ENCODE measurements at regions not wholly inside any gene's neighbourhood (a gene's known extent, or its start where the extent isn't known, plus 50 kb on each side); places are given as distances from the start of the nearest gene placed in this dataset.

GRCh38 chr21:23951251-23951650, 1656.0 kb downstream of the MRPL39 start:
- CTCF ChIA-PET, result no interaction called here
- Histone ChIP-seq H3K4me2 (replicated peaks; ENCODE audit: low read depth, low read length, poor library complexity, severe bottlenecking) (no peak overlapping the region), H3K79me2 (ENCODE audit: control insufficient read depth, insufficient read depth, low read length) (no peaks in the 10 kb centered on the region), H3K36me3 (replicated peaks in 1 of 2; ENCODE audit: control extremely low read depth in 1 of 2, control insufficient read depth in 1 of 2, extremely low read depth in 1 of 2, insufficient read depth in 2 of 2, low read length in 1 of 2) (no peaks in the 10 kb centered on the region), H3K9me3 (ENCODE audit: control extremely low read depth in 1 of 3, control insufficient read depth in 2 of 3, insufficient read depth in 1 of 3, low read length in 2 of 3) (no peaks in the 10 kb centered on the region), H3K9ac (ENCODE audit: low read length) (no peak overlapping the region), H3K4me3 (ENCODE audit: control extremely low read depth in 1 of 5, extremely low read depth in 1 of 5, insufficient read depth in 1 of 5, low read depth in 2 of 5, low read length in 4 of 5) (no peak overlapping the region), H3K4me1 (ENCODE audit: control insufficient read depth in 2 of 2, insufficient read depth in 2 of 2, low read length in 2 of 2) (peaks cover 34 to 55% of the 10 kb centered on the region in 2 donors), H3K27ac (ENCODE audit: low read length in 2 of 2) (no peak overlapping the region), H4K20me1 (ENCODE audit: control insufficient read depth, insufficient read depth, low read length, poor library complexity, severe bottlenecking) (no peaks in the 10 kb centered on the region), H2AFZ (ENCODE audit: insufficient read depth, low read depth, low read length, poor library complexity, severe bottlenecking) (no peak overlapping the region), H3K27me3 (replicated peaks in 1 of 4; ENCODE audit: control extremely low read depth in 1 of 4, control insufficient read depth in 3 of 4, insufficient read depth in 4 of 4, low read length in 3 of 4) (no peaks in the 10 kb centered on the region)
- ATAC-seq (ENCODE audit: low read depth) (no peak), DNase-seq (no peak)
- TF ChIP-seq EZH2 (IDR thresholded peaks at IDR 0.05; ENCODE audit: borderline replicate concordance, insufficient read depth, low read depth, low read length, poor library complexity, severe bottlenecking) (no peak), CTCF (IDR thresholded peaks at IDR 0.05) (no peak)
- H3K4me1 Mint-ChIP-seq, result peaks cover 47% of the 10 kb centered on the region
- H3K27me3 Mint-ChIP-seq, result no peaks in the 10 kb centered on the region
- POLR2A ChIA-PET, result no interaction called here
- H3K4me3 Mint-ChIP-seq, result no peak overlapping the region
- intact Hi-C loops (cut with micrococcal nuclease), result no loop called here
- H3K27ac Mint-ChIP-seq, result no peak overlapping the region
- H3K9me3 Mint-ChIP-seq (ENCODE audit: insufficient read depth), result no peaks in the 10 kb centered on the region

- Histone ChIP-seq H3K4me2 (replicated peaks; ENCODE audit: low read depth, low read length, poor library complexity, severe bottlenecking) (no peak overlapping the region), H3K4me1 (ENCODE audit: control insufficient read depth in 2 of 2, insufficient read depth in 2 of 2, low read length in 2 of 2) (peaks cover 31 to 46% of the 10 kb centered on the region in 2 donors), H3K9me3 (ENCODE audit: control extremely low read depth in 1 of 3, control insufficient read depth in 2 of 3, insufficient read depth in 1 of 3, low read length in 2 of 3) (peaks cover 0 to 5% (median 0%) of the 10 kb centered on the region in 3 donors), H3K27ac (ENCODE audit: low read length in 2 of 2) (no peak overlapping the region), H3K4me3 (ENCODE audit: control extremely low read depth in 1 of 5, extremely low read depth in 1 of 5, insufficient read depth in 1 of 5, low read depth in 2 of 5, low read length in 4 of 5) (no peak overlapping the region), H3K36me3 (replicated peaks in 1 of 2; ENCODE audit: control extremely low read depth in 1 of 2, control insufficient read depth in 1 of 2, extremely low read depth in 1 of 2, insufficient read depth in 2 of 2, low read length in 1 of 2) (no peaks in the 10 kb centered on the region), H2AFZ (ENCODE audit: insufficient read depth, low read depth, low read length, poor library complexity, severe bottlenecking) (no peak overlapping the region), H3K27me3 (replicated peaks in 1 of 4; ENCODE audit: control extremely low read depth in 1 of 4, control insufficient read depth in 3 of 4, insufficient read depth in 4 of 4, low read length in 3 of 4) (no peaks in the 10 kb centered on the region), H4K20me1 (ENCODE audit: control insufficient read depth, insufficient read depth, low read length, poor library complexity, severe bottlenecking) (no peaks in the 10 kb centered on the region), H3K9ac (ENCODE audit: low read length) (no peak overlapping the region), H3K79me2 (ENCODE audit: control insufficient read depth, insufficient read depth, low read length) (no peaks in the 10 kb centered on the region)
- Mint-ChIP-seq H3K4me1 (peaks cover 41% of the 10 kb centered on the region), H3K4me3 (no peak overlapping the region), H3K27ac (no peak overlapping the region), H3K27me3 (no peaks in the 10 kb centered on the region), H3K9me3 (ENCODE audit: insufficient read depth) (no peaks in the 10 kb centered on the region)
- DNase-seq (no peak), ATAC-seq (ENCODE audit: low read depth) (no peak)
- no peak for TF ChIP-seq EZH2 (IDR thresholded peaks at IDR 0.05; ENCODE audit: borderline replicate concordance, insufficient read depth, low read depth, low read length, poor library complexity, severe bottlenecking)
- TF ChIP-seq CTCF (IDR thresholded peaks at IDR 0.05), result no peak
- POLR2A ChIA-PET, result no interaction called here
- intact Hi-C loops (cut with micrococcal nuclease), result no loop called here
- CTCF ChIA-PET, result no interaction called here
- no CpG with 5 or more reads among the region's 2 CpGs for WGBS (ENCODE audit: insufficient coverage)
Observed at GRCh38 chr21:23950344-23950743, 1656.9 kb downstream of the MRPL39 start.

Measured in B cell (primary cell).